NCI-H128 (cell line): ENCODE measurements at regions not wholly inside any gene's neighbourhood (a gene's known extent, or its start where the extent isn't known, plus 50 kb on each side); places are given as distances from the start of the nearest gene placed in this dataset.
"Not testable (repeated sequence)": the region's sequence is repeated elsewhere in the genome, so short reads cannot be mapped to it uniquely, and the experiment has no call there.

Source experiments
- DNase-seq: peaks from one replicate; lab custom pipeline; 2025; ENCODE audit not compliant: unreplicated experiment; lab: John Stamatoyannopoulos, UW

DNA sequence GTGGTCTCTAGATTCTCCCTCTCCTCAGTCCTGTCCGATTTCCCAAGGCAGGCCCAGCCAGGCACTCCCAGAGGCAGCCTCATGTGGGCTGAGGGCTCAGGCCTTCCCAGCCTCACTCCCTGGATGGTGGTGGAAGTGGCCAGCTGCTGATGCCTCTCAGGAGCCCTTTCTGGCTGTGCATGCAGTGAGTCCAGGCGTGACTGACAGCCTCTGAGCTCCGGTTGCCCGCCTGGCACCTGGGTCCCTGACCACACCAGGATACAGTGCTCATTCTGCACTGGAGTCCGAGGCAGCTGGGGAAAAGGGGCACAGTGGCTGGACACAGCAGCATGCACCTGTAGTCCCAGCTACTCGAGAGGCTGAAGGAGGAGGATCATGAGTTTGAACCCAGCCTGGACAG, 132.6 kb downstream of the CUL2 start:
- DNase-seq = no peak

DNA sequence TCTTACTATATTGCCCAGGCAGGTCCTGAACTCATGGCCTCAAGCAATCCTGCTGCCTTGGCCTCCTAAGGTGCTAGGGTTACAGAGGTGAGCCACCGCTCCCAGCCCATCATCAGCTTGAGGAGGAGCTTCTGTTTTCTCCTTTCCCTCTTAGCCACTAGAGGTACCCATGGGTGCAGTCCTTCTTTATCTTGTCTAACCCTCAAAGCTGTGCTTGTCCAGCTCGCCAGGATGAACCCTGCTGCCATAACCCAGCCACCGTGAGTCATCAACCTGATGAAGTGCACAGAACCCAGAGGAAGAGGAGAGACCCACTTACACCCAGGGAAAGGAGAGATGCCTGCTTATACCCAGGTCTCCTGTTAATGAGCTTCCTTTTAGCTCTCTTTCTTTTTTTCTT, 133.4 kb downstream of the CUL2 start:
- no peak for DNase-seq

DNA sequence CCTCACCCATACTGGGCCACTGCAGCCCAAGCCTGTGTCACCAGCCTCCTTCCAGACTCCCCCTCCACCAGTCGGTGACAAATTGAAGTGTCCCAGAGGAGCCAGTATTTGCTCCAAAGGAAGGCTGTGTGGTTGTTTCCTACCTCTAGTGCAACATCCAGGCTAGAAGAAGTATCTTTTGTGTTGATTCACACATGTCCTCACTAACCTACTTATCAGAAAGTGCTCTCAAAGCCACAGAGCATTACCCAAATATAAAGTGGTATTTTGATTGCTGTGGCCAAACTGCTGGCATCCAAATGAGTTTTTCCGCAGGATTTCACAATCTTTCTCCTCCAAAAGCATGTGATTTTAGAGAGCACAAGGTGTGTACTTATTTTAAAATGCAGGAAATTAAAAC, 134.8 kb downstream of the CUL2 start:
- no peak for DNase-seq

DNA sequence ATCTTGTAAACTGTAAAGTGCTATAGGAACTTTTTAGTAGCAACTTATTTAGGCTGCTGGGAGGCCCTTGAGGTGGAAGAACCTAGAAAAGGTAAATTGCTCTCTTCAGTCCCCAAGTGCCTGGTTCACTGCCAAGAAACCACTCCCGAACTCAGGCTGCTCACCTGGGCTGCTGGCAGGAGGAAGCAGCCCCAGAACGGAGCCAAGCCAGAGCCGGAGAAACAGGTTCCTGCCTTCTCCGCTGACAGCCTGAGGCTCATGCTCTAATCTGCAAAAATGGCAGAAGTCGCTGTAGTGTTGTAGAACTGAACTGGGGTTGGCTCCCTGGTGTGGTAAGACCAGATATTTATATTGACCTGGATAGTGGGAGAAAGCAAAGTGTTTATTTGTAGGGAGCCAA, 136.0 kb downstream of the CUL2 start:
- peak; percentile 1 for DNase-seq

DNA sequence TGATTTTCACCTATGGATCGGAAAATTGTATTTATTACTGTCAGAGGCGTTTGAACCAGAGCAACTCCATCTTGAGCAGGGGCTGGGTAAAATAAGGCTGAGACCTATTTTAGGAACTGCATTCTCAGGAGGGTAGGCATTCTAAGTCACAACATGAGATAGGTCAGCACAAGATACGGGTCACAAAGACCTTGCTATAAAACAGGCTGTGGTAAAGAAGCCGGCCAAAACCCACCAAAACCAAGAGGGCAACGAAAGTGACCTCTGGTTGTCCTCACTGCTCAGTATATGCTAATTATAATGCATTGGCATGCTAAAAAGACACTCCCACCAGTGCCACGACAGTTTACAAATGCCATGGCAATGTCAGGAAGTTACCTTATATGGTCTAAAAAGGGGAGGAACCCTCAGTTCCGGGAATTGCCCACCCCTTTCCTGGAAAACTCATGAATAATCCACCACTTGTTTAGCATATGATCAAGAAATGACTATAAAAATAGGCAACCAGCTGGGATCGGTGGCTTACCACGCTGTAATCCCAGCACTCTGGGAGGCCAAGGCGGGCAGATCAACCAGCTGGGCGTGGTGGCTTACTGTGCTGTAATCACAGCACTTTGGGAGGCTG, 136.3 kb upstream of the PARD3 start:
- DNase-seq = not testable (repeated sequence)

DNA sequence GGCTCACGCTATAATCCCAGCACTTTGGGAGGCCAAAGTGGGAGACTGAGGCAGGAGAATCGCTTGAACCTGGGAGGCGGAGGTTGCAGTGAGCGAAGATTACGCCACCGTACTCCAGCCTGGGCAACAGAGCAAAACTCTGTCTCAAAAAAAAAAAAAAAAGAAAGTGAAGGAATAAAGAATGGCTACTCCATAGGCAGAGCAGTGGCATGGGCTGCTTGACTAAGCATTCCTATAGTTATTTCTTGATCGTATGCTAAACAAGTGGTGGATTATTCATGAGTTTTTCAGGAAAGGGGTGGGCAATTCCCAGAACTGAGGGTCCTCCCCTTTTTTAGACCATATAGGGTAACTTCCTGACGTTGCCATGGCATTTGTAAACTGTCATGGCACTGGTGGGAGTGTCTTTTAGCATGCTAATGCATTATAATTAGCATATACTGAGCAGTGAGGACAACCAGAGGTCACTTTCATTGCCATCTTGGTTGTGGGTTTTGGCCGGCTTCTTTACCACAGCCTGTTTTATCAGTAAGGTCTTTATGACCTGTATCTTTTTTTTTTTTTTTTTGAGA, 130.9 kb upstream of the PARD3 start:
- not testable (repeated sequence) for DNase-seq

DNA sequence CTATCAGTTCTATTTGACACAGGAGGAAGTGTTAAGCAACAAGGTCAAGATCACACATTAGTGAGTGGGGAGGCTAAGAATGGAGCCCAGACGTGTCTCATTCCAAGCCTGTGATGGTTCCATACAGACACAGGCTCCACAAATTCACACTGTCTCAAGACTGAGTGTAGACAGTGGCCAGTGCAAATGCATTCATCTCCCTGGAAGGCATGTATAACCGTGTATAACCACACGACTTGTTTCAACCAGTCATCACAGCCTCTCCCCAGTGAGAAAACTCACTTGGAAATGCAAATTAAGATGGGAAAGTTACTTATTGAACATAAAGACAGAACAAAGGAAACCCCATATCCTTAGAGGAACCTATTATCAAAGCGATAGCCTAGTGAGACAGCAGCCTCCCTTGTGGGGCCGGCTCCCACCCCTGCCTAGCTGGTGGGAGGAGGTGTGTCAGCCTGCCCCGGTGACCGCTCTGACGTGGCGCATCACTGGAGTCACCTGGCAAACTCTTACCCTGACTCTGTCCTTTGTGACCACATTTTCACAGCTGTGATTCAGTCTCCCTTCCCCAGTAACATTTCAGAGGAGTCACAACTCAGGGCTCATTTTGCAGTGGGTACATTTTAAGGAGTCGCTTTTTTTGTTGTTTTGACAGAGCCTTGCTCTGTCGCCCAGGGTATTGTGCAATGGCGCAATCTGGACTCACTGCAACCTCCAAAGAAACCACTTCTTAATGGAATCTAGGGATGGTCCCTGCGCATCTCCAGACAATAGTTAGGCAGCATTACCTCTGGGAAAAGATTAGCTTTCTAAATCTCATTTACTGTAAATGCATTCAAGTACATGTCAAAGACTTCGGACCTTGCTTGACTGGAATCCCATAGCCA, 126.6 kb upstream of the PARD3 start:
- no peak for DNase-seq

DNA sequence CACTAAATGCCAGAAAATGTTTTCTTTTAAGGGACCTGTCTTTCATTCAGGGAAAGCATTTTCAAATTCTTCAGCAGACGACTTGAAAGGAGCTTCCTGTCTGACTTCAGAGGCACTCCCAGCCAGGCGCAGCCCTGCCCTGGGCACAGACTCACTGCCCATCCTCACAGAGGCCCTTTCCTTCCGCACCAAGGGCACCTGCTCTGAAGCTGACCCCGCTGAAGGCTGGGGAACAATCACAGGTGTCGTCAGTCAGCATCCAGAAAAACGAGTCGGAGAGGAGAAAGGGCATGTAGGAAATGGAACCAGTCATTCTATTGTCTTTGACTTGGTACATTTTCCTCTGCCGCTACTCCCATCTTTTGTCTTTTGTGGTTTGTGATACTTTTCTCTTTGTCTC, 125.3 kb upstream of the PARD3 start:
- DNase-seq = no peak

DNA sequence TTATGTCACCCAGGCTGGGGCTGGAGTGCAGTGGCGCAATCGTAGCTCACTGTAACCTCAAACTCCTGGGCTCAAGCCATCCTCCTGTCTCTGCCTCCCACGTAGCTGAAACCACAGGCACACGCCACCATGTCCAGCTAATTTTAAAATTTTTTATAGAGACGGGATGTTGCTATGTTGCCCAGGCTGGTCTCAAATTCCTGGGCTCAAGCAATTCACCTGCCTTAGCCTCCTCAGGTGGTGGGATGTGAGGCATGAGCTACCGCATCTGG, 123.2 kb upstream of the PARD3 start:
- no peak for DNase-seq

DNA sequence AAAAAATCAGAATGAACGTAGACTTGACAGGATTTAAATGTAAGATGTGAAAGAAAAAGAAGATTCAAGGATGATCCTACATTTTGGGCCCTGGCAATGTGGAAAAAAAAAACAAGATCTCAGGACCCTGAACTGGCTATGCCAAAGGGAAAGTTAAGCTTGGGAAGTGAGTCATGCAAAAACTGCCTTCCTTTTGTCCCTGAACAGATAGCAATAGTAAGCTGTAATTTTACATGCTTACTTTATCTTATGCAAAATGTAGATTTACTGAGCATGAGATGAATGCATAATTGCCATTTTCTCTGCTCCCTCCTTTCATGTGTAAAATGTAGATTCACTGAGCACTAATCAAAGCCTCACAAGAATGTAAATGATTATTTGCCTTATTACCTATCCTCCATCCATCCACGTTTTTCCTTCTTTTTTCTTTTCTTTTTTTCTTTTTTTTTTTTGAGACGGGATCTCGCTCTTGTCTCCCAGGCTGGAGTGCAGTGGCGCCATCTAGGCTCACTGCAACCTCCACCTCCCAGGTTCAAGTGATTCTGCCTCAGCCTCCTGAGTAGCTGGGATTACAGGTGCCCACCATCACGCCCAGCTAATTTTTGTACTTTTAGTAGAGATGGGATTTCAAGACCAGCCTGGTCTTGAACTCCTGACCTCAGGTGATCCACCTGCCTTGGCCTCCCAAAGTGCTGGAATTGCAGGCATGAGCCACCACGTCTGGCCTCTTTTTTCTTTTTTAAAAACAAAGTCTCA, 122.7 kb upstream of the PARD3 start:
- DNase-seq = not testable (repeated sequence)

DNA sequence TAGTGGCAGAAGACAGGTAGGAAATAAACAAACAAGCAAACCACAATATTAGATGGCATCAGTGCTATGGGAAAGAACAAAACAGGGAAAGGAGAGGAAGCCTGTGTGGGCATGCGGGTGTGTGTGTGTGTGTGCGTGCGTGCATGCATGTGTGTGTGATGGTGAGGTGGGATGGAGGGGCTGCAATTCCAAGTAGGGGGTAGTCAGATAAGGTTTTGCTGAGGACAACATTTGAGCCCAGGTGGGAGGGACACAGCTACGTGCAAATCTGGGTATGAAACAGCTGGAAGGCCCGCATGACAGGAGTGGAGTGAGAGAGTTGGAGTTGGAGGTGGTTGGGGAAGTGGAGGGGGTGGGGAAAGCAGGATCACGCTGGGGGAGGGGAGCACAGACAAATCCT, 121.0 kb upstream of the PARD3 start:
- DNase-seq = no peak

DNA sequence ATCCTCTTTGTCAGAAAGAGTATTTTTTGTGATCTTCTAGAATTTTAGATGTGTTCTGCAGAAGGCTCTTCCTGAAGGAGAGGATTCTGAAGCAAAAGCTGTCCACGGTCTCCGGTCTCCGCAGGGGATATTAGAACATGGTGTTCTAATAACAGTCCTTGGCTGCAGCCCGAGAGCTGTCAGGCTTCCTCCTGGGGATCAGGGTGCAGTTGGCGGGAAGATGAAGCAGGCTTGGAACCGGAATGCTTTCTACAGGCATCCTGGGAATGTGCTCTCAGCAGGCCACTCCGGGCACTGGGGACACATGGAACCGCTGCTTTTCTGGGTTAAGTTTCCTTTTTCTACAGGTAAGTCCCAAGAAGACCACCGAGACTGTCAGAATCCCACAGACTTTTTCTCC, 118.6 kb upstream of the PARD3 start:
- no peak for DNase-seq

DNA sequence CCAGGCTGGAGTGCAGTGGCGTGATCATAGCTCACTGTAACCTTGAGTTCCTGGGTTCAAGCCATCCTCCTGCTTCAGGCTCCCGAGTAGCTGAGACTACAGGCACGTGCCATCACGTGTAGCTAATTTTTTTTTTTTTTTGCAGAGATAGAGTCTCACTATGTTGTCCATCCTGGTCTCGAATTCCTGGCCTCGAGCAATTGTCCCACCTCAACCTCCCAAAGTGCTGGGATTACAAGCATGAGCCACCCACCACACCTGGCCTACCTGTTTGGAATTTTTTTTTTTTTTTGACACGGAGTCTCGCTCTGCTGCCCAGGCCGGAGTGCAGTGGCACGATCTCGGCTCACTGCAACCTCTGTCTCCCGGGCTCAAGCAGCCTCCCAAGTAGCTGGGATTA, 117.1 kb upstream of the PARD3 start:
- DNase-seq = no peak

DNA sequence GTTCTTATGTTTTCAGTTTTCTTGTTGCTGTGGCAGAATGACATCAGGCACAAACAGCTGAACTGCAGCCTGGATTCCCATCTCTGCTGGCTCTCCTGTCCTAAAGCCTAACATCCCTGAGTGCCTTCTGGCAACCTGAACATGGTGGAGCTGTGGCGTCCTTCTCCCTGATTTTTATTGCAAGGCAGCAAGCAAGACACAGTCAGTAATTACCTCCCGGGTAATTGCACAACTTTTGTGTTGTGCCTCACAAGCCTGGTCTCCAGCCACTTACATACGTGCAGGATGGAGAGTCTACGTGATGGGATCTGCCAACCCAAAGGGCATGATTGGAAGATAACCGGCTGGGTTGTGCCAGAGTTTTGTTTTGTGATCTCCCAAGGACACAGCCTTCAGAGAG, 116.1 kb upstream of the PARD3 start:
- no peak for DNase-seq

DNA sequence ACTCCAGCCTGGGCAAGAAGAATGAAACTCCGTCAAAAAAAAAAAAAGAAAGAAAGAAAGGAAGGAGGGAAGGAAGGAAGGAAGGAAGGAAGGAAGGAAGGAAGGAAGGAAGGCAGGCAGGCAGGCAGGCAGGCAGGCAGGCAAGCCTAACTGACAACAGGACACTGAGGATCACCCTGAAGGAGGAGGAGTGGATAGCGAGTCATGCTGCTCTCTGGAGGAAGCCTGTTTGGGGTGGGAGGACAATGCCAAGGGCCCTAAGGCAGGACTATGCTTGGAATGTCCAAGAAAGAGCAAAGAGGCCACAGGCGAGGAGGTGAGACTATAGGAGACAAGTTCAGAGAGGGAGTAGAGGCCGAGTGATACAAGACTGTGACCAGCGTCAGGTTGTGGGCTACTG, 107.0 kb upstream of the PARD3 start:
- no peak for DNase-seq

DNA sequence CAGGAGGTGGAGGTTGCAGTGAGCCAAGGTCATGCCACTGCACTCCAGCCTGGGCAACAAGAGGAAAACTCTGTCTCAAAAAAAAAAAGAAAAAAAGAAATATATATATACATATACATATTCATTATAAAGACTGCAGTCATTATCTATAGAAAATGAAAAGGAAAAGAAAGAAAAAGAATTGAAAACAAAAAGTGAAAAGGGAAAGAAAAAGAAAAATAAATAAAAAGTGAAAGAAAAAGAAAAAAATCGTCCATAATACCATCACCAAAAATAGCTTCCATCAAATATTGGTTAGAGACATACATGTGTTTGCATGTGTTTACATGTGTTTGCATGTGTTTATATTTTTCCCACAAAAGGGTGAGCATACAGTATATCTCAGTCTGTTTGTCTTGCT, 105.5 kb upstream of the PARD3 start:
- DNase-seq = no peak

DNA sequence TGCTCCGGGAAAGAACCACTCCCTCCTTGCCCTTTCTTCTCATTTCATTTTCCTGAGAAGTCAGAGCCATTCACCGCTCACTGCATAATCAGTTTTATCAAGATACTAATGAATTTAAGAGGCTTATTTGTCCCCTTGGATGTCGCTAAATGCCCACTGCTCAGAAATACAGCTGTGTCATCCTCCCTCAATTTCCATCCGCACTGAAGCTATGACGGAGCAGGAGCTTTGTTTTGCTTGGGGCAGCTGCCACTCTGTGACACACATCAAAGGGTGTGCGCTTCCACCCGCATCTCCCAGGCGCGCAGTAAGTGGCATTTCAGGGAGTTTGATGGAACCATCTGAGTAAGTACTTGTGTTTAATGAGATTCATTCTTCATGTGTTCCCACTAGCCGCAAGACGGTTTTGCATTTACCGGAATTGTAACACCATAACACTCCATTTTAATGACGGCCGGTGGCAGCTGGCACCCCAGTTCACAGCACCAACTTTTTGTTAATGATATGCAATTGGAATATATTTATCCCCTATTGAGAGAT, 103.8 kb upstream of the PARD3 start:
- no peak for DNase-seq

DNA sequence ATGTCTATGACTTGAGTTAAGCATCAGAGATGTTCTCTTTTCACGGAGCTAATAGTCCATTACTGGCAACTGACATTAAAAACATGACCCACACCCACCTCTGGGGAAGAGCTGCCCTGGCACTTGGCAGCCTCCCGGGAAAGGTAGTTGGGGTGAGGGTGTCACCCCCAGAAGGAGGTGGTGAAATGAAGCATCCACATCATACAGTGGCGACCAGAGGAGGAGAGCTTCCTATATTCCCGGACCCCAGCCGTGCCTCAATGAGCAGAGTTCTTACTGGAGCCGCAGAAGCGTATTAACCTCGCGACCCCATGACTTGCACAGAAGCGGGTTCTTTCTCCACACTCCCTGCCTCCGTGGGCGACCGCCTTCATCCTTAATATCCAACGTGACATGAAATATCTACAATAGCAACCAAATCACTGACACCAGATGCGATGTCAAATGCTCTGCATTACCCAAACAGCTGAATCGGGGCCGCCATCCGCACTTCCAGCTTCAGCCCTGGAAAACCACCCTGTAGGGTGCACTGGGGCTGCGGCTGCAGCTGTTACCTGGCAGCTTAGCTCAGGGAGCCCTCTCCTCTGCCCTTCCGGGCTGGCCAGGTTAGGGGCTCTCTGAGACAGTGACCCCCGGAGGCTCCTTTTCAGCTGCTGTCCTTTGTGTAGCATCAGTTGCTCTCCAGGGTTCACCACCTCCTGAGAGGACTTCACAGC, 103.1 kb upstream of the PARD3 start:
- no peak for DNase-seq

DNA sequence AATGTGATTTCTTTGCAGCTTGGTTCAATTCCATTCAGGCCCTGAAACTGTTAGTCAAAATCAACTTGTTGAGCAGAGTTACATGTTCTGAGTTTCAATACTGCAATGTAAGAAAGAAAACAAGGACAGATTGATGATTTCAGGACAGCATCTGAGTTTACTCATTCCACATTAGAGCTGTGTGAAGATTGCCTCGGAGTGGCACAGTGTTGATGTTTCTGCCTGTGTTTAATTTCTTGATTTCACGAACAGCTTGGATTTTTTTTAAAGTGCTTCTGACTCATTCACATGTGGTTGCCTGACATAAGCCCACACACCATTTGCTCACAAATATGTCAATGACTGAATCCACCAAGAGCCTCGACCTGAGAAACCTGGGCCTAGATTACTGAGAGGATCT, 101.2 kb upstream of the PARD3 start:
- no peak for DNase-seq

DNA sequence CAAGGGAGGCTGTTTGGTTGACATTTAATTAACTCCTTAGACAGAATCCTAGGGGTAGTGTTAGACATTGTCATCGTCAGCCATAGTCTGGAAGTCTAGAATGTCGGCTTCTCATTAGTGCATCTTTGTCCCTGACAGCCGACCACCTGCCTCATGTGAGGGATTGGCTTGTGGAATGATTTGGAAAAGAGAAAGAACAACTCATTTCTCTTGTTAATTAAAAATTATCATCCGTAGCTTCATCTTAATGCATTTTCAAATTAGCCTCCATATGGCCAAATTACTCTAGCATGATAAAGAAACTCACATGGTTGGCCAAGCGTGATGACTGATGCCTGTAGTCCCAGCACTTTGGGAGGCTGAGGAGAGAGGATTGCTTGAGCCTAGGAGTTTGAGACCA, 97.7 kb upstream of the PARD3 start:
- DNase-seq = no peak

DNA sequence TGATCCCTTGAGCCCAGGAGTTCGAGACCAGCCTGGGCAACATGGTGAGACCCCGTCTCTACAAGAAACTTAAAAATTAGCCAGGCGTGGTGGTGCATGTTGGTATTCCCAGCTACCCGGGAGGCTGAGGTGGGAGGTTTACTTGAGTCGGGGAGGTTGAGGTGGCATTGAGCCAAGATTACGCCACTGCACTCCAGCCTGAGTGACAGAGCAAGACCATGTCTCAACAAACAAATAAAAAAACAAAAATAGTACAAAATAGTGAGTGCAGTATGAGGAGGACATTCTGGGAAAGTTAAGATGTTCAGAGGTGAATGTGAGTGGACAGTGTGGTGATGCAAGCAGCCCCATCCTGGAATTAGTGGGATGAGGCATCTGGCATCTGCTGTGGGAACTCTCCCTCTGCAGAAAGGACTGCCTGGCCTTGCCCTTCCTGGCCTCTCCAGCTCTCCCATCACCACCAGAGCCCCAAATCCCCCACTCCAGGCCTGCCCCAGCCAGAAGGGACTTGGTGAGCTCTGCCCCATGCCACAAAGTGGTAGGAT, 96.6 kb upstream of the PARD3 start:
- no peak for DNase-seq
